Esophagus squamous epithelium (tissue), 4 donors: ENCODE measurements at regions not wholly inside any gene's neighbourhood (a gene's known extent, or its start where the extent isn't known, plus 50 kb on each side); places are given as distances from the start of the nearest gene placed in this dataset.

Experiments used
- POLR2A ChIP-seq, 4 donors: fragments of 450-650 bp; IDR thresholded peaks; one replicate each; pipeline ENCODE4 v1.6.1; 2017; ENCODE audit warnings: antibody characterized with exemption in 4 of 4, mild to moderate bottlenecking in 4 of 4, moderate library complexity in 3 of 4
- TF ChIP-seq, protein P1 (sequence below), 6 experiments: fragments of 450-650 bp in 4 of 6; fragments of 200-600 bp in 2 of 6; sonication (generic) in 2 of 6; IDR thresholded peaks; one replicate each; pipeline ENCODE4 v1.5.1; 2016 to 2019; ENCODE audit warnings: antibody characterized with exemption in 6 of 6, mild to moderate bottlenecking in 4 of 6, moderate library complexity in 4 of 6

DNA sequence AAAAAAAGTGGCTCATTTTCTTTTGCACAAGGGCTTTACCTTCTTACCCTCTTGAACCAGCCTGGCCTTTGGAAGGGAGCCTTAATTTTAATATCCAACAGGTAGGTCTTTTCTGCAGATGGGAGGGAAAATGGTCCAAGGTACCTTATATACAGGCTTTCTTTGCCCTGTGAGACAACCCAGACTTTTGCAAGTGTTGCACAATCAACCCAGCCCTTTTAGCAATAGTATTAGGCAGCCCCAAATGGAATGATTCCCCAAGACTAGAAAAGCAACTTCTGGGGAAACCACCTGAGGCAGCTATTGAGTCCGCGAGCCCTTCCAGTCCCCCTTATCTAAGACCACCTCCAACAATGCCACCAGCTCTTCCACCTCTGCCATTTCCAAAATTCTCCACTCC, 1138.3 kb downstream of the XPNPEP1 start:
- TF ChIP-seq, protein P1, sequence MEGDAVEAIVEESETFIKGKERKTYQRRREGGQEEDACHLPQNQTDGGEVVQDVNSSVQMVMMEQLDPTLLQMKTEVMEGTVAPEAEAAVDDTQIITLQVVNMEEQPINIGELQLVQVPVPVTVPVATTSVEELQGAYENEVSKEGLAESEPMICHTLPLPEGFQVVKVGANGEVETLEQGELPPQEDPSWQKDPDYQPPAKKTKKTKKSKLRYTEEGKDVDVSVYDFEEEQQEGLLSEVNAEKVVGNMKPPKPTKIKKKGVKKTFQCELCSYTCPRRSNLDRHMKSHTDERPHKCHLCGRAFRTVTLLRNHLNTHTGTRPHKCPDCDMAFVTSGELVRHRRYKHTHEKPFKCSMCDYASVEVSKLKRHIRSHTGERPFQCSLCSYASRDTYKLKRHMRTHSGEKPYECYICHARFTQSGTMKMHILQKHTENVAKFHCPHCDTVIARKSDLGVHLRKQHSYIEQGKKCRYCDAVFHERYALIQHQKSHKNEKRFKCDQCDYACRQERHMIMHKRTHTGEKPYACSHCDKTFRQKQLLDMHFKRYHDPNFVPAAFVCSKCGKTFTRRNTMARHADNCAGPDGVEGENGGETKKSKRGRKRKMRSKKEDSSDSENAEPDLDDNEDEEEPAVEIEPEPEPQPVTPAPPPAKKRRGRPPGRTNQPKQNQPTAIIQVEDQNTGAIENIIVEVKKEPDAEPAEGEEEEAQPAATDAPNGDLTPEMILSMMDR (IDR thresholded peaks at IDR 0.05): no peak
- TF ChIP-seq POLR2A (IDR thresholded peaks at IDR 0.05): no peak
